NOMO-1 (cell line): ENCODE measurements at regions not wholly inside any gene's neighbourhood (a gene's known extent, or its start where the extent isn't known, plus 50 kb on each side); places are given as distances from the start of the nearest gene placed in this dataset.
"Not testable (repeated sequence)": the region's sequence is repeated elsewhere in the genome, so short reads cannot be mapped to it uniquely, and the experiment has no call there.

ENCODE experiments used
- DNase-seq, 2 experiments: peaks; one replicate each; lab custom pipeline; 2025; ENCODE audit not compliant: unreplicated experiment in 2 of 2; lab: John Stamatoyannopoulos, UW

DNA sequence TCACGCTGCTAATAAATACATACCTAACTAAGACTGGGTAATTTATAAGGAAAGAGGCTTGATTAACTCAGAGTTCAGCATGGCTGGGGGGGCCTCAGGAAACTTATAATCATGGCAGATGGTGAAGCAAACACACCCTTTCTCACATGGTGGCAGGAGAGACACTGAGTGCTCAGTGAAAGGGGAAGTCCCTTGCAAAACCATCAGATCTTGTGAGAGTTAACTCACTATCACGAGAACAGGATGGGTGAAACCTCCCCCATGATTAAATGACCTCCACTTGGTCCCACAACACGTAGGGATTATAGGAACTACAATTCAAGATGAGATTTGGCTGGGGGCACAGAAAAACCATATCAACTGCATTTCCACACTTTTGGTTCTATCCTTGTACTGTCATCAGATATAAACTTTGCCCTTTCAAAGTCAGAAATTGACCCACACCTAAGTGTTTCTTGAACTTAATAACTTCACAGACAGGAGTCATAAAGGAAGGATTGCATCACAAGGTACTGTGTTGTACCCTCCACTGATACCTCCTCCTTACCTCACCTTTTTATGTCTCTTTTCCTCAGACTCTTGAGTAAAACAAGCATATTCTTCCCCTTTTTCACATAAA lies 319.1 kb upstream of the PIK3R1 start:
- DNase-seq = peak in 1 of 2 experiments; percentile 41

GRCh38 chr5:67889870-67890269 lies 325.7 kb upstream of the PIK3R1 start:
- not testable (repeated sequence) for DNase-seq

GRCh38 chr5:67887748-67888161 lies 327.8 kb upstream of the PIK3R1 start:
- DNase-seq = peak; percentile 56 to 91

- no peak for DNase-seq
Measured at GRCh38 chr5:67886761-67887160, 328.8 kb upstream of the PIK3R1 start.

GRCh38 chr5:67880876-67881275 lies 334.7 kb upstream of the PIK3R1 start:
- DNase-seq = no peak

DNA sequence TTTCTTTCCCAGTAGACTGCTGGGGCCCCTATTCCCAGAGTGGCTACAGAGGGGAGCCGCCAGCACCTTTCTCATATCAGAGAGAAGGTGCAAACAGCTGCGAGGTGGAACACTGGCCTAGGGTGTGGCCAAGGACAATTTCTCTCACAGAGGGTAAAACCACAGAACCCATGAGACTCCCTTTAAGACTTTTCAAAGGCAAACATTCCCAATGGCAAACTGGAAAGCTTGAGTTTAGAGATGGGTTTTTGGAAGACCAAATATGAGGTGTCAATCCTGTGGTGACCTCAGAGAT lies 335.1 kb upstream of the PIK3R1 start:
- DNase-seq = no peak

- no peak for DNase-seq
Measured at GRCh38 chr5:67879620-67880510, 335.7 kb upstream of the PIK3R1 start.

GRCh38 chr5:67878933-67879332 lies 336.6 kb upstream of the PIK3R1 start:
- DNase-seq = no peak

DNA sequence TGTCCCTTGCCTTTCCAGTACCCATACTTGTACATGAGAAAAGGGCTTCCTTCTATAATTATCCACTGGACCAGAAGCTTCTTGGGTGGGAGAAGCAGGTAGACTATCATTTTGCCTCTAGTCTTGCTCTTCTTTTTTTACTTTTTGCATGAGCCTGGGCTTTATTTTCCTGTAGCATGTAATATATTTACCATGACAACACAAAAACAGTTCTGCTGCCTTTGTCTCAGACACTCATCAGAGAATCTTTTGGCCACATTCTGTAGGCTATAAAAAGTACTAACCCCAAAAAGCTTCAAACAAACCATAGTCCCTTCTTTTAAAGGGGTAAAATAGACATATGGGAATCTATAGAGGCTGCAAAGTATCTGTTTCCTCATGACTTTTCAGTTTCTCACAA lies 339.2 kb upstream of the PIK3R1 start:
- DNase-seq = no peak

DNA sequence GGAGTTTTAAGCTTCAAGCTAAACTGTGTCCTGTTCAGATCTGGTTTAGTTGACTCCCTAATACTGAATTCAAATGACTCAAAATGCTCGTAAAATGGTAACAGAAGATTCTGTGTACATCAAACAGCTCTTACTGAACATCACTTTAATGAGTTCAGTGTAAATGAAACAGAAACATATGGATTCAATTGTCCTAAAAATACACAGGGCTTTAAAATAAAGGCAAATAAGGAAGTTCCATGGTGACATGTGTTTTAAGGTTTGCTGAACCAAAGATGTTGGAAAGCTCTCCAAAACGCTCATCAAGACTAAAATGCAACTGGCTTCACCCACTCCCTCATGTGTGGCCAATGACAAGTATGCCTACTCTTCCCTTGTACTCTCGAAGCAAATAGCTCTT lies 340.0 kb upstream of the PIK3R1 start:
- DNase-seq = no peak

DNA sequence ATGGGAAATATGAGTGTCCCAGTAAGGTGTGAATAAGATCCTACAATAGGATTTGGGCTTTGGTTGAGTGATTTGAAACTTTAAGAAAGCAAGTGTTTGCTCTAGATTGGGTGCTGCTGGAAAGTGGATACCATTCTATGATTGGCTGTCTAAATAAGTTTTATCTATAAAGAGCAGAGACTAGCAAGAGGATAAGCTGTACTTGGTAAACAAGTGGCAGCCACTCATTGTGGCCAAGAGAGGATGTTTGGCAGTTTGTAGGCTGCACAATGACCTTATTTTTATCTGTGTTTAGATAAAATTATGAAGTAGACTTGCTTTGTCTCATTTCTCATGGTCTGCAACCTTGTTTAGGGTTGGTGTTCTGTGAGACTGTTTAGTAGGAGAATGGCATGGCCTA lies 341.6 kb upstream of the PIK3R1 start:
- DNase-seq = no peak

GRCh38 chr5:67870662-67871061 lies 344.9 kb upstream of the PIK3R1 start:
- no peak for DNase-seq

- not testable (repeated sequence) for DNase-seq
Measured at GRCh38 chr5:67864335-67864734, 351.2 kb upstream of the PIK3R1 start.

GRCh38 chr5:67858471-67859031 lies 357.0 kb upstream of the PIK3R1 start:
- no peak for DNase-seq

DNA sequence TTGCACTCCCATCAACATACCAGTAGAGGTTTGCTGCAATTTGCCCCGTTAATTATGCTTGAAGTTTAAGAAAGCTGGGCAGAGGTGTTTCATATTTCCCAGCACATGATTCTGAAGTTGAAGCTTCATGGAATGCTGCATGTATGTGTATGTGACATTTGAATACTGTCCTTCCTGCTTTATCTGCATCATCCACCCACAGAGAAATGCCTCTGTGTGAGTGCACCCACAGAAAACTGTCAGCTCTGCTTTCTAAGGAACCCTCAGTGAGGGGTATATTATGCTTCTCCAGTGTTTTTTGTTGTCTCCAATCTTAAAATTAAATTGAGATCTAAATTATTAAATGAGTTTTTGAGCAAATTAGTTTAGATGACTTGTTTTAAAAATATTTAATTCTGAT lies 358.1 kb upstream of the PIK3R1 start:
- no peak for DNase-seq

GRCh38 chr5:67855523-67855922 lies 360.0 kb upstream of the PIK3R1 start:
- no peak for DNase-seq

- DNase-seq = not testable (repeated sequence)
Measured at GRCh38 chr5:67850906-67851305, 364.6 kb upstream of the PIK3R1 start.

GRCh38 chr5:67844924-67845323 lies 370.6 kb upstream of the PIK3R1 start:
- no peak for DNase-seq

DNA sequence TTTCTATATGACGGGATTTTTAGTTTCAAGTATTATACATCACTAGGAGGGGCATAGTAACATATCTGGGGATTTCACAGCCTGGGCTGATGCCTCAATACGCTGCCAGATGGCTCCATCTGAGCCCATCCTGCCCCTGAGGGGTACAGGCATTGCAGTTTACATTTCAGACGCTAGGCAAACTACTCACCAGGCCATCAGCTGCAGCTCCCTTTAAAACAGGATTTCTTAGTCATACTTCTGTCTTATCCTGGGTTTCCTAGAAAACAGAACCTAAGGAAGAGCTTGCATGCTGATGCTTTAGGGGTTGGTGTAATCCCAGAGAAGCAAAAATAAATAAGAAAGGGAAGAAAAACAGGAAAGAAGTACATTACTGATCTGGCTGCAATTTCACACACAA lies 372.8 kb upstream of the PIK3R1 start:
- DNase-seq = no peak

DNA sequence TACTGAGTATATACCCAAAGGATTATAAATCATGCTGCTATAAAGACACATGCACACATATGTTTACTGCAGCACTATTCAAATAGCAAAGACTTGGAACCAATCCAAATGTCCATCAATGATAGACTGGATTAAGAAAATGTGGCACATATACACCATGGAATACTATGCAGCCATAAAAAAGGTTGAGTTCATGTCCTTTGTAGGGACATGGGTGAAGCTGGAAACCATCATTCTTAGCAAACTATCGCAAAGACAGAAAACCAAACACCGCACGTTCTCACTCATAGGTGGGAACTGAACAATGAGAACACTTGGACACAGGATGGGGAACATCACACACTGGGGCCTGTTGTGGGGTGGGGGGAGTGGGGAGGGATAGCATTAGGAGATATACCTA lies 378.3 kb upstream of the PIK3R1 start:
- DNase-seq = not testable (repeated sequence)

- not testable (repeated sequence) for DNase-seq
Measured at GRCh38 chr5:67836496-67836895, 379.1 kb upstream of the PIK3R1 start.

- no peak for DNase-seq
Measured at GRCh38 chr5:67831048-67831447, 384.5 kb upstream of the PIK3R1 start.
